Nephron progenitor cell (in vitro differentiated cells): ENCODE measurements at regions not wholly inside any gene's neighbourhood (a gene's known extent, or its start where the extent isn't known, plus 50 kb on each side); places are given as distances from the start of the nearest gene placed in this dataset.
A peak's percentile ranks its signal among the peaks of the same experiment; 100 is the strongest.

ENCODE experiments used
- DNase-seq: peaks from one replicate; pipeline ENCODE4 v3.0.0; 2021
- H3K27ac Mint-ChIP-seq: 2 replicates; pipeline ENCODE4 v1.8.0; 2021; ENCODE audit warnings: mild to moderate bottlenecking, moderate library complexity, mixed read lengths
- H3K27me3 Mint-ChIP-seq: 2 replicates; pipeline ENCODE4 v1.8.0; 2021; ENCODE audit warnings: mild to moderate bottlenecking, low read depth, mixed read lengths; ENCODE audit not compliant: poor library complexity
- H3K36me3 Mint-ChIP-seq: 2 replicates; pipeline ENCODE4 v1.8.0; 2021; ENCODE audit warnings: low read depth, mixed read lengths
- H3K4me1 Mint-ChIP-seq: 2 replicates; pipeline ENCODE4 v1.8.0; 2021; ENCODE audit warnings: mixed read lengths
- H3K4me3 Mint-ChIP-seq: 2 replicates; pipeline ENCODE4 v1.8.0; 2021; ENCODE audit warnings: mild to moderate bottlenecking, moderate library complexity, mixed read lengths
- H3K9me3 Mint-ChIP-seq: 2 replicates; pipeline ENCODE4 v1.8.0; 2021; ENCODE audit warnings: mild to moderate bottlenecking, moderate library complexity, mixed read lengths
- CTCF ChIP-seq: fragments of 200-600 bp; sonication (generic); IDR thresholded peaks from 2 replicates; pipeline ENCODE4 v1.5.0; 2021; ENCODE audit warnings: antibody characterized with exemption

DNA sequence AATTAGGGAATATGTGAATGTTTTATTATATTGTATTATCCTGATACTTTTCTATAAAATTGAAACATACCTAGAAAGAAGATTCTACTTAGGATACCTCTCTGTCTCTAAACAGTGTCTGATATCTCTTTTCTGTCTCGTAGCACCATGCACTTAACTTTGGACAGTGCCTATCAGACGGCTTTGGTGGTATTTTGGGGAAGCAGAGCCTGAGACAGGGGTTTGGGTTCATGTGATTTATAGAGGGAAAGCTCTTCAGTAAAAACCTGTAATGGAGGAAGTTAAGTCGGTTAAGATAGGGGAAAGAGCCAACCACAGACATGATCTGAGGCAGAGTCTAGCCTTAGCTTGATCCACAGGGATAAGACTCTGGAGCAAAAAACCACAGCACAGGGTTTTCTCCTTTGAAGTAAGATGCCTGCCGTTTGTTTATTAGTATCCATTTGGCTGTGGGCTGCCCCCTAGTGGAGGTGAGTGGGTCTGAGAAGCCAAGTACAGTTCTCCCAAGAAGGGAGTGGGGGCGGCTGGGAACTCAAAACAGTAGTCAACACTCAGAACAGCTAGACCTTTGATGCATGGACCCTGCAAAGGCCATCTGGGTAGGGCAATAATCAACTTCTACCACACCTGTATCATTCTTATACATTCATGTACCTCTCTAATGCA lies 141.2 kb upstream of the ASTN2 start:
- Mint-ChIP-seq H3K9me3 (peaks cover 14% of the 10 kb centered on the region), H3K36me3 (no peaks in the 10 kb centered on the region), H3K4me3 (no peak overlapping the region), H3K4me1 (no peaks in the 10 kb centered on the region), H3K27me3 (peaks cover 3% of the 10 kb centered on the region), H3K27ac (no peak overlapping the region)
- no peak for TF ChIP-seq CTCF
- DNase-seq: no peak

DNA sequence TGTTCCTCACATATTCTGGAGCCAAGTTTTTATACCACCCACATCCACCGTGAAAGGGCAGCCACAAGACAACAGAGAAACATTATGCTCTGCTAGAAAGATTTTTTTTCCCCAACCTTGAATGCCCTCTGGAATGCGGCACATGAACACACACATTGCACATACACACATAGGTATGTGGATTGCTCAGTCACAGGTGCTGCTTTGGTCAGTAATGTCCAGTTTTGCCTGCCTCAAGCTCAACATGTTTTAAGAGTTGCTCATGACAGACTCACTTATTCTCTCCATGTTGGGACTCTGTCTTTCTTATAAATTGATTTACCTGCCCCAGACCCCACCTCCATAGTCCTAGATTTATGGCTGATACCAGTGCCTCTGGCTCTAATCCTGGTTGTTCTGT lies 138.0 kb upstream of the ASTN2 start:
- no peak overlapping the region for H3K27ac Mint-ChIP-seq
- H3K4me1 Mint-ChIP-seq: peaks cover 24% of the 10 kb centered on the region
- peaks cover 7% of the 10 kb centered on the region for H3K9me3 Mint-ChIP-seq
- peaks cover 6% of the 10 kb centered on the region for H3K27me3 Mint-ChIP-seq
- no peaks in the 10 kb centered on the region for H3K36me3 Mint-ChIP-seq
- DNase-seq: no peak
- TF ChIP-seq CTCF: no peak
- H3K4me3 Mint-ChIP-seq: no peak overlapping the region

DNA sequence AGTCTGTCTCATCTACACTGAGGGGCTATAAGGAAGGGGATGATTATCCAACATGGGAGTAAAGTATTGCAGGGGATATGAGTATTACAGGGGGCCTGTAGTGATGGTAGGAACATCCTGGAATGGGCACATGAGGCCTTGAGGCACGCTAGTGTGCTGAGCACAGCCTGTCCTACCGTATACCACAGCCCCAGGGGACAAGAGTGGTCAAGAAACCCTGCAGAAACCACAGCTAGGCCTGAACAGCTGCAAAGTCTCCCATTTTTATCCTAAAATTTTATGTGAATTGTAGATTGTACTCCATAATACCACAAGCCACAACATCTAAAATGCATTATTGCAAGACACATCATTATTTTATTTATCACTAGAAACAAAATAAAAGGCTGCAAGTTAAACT lies 136.3 kb upstream of the ASTN2 start:
- TF ChIP-seq CTCF: no peak
- peaks cover 5% of the 10 kb centered on the region for H3K9me3 Mint-ChIP-seq
- H3K27me3 Mint-ChIP-seq: peaks cover 6% of the 10 kb centered on the region
- no peak for DNase-seq
- H3K4me1 Mint-ChIP-seq: peaks cover 40% of the 10 kb centered on the region
- no peak overlapping the region for H3K4me3 Mint-ChIP-seq
- H3K36me3 Mint-ChIP-seq: no peaks in the 10 kb centered on the region
- H3K27ac Mint-ChIP-seq: no peak overlapping the region

DNA sequence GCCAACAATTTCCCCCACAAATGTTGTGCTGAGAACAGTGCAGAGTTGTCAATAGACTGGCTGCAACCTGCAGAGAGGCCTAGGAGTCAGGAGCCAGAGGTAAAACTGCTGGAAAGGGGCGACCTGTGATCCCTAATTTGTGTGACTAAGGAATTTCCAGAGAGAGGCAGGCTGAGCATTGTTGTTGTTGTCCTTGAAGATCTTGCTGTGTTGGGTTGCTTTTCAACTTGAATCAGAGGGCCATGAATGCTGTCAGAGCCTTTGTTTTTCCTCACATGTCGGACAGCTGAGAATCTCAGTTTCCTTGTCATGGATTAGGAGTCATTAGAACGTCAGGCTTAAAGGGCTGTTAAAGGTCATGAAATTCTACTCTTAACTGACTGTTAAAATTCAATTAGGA lies 134.6 kb upstream of the ASTN2 start:
- H3K27ac Mint-ChIP-seq: peak overlapping the region; percentile 35
- H3K36me3 Mint-ChIP-seq: no peaks in the 10 kb centered on the region

DNA sequence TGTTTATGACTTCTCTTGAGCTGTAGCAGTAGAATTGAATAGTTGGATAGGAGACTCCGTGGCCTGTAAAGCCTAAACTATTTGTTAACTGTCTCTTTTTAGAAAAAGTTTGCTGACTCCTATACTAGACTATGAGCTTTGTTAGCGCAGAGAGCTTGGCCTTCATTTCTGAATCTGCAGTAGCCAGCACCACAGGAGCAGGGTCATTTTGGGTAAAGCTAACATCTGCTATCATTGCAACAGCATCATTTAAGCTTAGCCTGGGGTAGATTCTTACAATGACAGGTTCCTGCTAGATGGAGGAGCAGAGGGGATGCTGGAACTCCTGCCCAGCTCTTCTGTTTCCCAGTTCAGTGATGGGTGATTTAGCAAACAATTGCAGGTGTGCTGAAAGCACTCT lies 133.7 kb upstream of the ASTN2 start:
- no peak for TF ChIP-seq CTCF
- no peaks in the 10 kb centered on the region for H3K9me3 Mint-ChIP-seq
- peaks cover 40% of the 10 kb centered on the region for H3K4me1 Mint-ChIP-seq
- H3K27ac Mint-ChIP-seq: peak overlapping the region; percentile 70
- H3K36me3 Mint-ChIP-seq: no peaks in the 10 kb centered on the region
- DNase-seq: no peak
- no peak overlapping the region for H3K4me3 Mint-ChIP-seq
- H3K27me3 Mint-ChIP-seq: peaks cover 10% of the 10 kb centered on the region

More for the DNA sequence above, 134.6 kb upstream of the ASTN2 start:
- Mint-ChIP-seq H3K4me1 (peaks cover 40% of the 10 kb centered on the region), H3K4me3 (no peak overlapping the region), H3K27me3 (peaks cover 6% of the 10 kb centered on the region), H3K9me3 (no peaks in the 10 kb centered on the region)
- DNase-seq: no peak
- no peak for TF ChIP-seq CTCF

DNA sequence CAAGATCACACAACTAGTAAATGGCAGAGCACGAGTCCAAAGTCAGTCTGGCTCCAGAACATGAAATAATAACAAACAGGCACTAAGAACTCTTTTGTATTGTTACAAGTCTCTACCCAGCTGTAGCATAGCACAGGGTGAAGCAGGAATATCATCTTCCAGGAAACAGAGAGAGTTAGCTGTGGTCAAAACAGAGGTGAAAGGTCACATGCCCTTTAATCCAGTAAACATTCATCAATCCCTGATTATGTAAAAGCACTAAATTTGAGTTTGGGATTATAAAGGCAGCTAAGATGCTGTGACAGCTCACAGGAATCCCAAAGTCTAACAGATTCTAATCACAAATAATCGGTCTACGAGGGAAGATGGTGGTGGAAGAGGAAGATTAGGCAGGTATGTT lies 133.0 kb upstream of the ASTN2 start:
- no peak overlapping the region for H3K4me3 Mint-ChIP-seq
- no peak for DNase-seq
- no peak for TF ChIP-seq CTCF
- H3K4me1 Mint-ChIP-seq: peaks cover 40% of the 10 kb centered on the region
- peaks cover 10% of the 10 kb centered on the region for H3K27me3 Mint-ChIP-seq
- H3K27ac Mint-ChIP-seq: no peak overlapping the region
- no peaks in the 10 kb centered on the region for H3K36me3 Mint-ChIP-seq
- no peaks in the 10 kb centered on the region for H3K9me3 Mint-ChIP-seq
